Thyroid gland (tissue), 4 donors: ENCODE measurements at regions not wholly inside any gene's neighbourhood (a gene's known extent, or its start where the extent isn't known, plus 50 kb on each side); places are given as distances from the start of the nearest gene placed in this dataset.

Experiments
- POLR2A ChIP-seq, 2 donors: fragments of 450-650 bp; IDR thresholded peaks; one replicate each; pipeline ENCODE4 v1.6.1; 2017; ENCODE audit warnings: antibody characterized with exemption in 2 of 2, mild to moderate bottlenecking in 2 of 2, moderate library complexity in 1 of 2
- TF ChIP-seq, protein P1 (sequence below), 6 experiments: fragments of 200-600 bp in 3 of 6; fragments of 450-650 bp in 3 of 6; sonication (generic) in 3 of 6; IDR thresholded peaks; one replicate each; pipeline ENCODE4 v1.5.1; 2016 to 2019; ENCODE audit warnings: antibody characterized with exemption in 6 of 6, mild to moderate bottlenecking in 2 of 6, inconsistent platforms in 1 of 6, moderate library complexity in 1 of 6

DNA sequence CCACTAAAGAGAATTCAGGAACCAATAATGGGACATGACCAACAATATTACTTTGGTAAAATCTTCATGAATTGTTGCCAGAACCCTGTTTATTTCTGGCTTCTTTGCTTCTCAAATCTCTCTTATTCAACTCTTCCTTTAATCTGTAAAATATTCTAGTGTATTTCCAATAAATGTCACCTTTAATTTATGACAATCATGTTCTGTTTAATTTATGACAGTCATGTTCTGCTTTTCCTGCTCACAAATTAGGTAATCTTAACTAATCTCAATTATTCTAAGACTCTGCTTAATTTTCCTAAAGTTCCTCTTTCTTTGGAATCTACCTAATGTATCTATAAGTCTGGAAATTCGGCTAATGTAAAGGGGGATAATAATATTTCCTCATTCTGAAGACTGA, 847.6 kb upstream of the KLHL1 start:
- TF ChIP-seq, protein P1, sequence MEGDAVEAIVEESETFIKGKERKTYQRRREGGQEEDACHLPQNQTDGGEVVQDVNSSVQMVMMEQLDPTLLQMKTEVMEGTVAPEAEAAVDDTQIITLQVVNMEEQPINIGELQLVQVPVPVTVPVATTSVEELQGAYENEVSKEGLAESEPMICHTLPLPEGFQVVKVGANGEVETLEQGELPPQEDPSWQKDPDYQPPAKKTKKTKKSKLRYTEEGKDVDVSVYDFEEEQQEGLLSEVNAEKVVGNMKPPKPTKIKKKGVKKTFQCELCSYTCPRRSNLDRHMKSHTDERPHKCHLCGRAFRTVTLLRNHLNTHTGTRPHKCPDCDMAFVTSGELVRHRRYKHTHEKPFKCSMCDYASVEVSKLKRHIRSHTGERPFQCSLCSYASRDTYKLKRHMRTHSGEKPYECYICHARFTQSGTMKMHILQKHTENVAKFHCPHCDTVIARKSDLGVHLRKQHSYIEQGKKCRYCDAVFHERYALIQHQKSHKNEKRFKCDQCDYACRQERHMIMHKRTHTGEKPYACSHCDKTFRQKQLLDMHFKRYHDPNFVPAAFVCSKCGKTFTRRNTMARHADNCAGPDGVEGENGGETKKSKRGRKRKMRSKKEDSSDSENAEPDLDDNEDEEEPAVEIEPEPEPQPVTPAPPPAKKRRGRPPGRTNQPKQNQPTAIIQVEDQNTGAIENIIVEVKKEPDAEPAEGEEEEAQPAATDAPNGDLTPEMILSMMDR (IDR thresholded peaks at IDR 0.05) = no peak
- no peak for TF ChIP-seq POLR2A (IDR thresholded peaks at IDR 0.05)
